HG03460 (cell line): ENCODE measurements at regions not wholly inside any gene's neighbourhood (a gene's known extent, or its start where the extent isn't known, plus 50 kb on each side); places are given as distances from the start of the nearest gene placed in this dataset.
"Not testable (repeated sequence)": the region's sequence is repeated elsewhere in the genome, so short reads cannot be mapped to it uniquely, and the experiment has no call there.

Experiments
- ATAC-seq: cut with Tn5 transposase; IDR thresholded peaks from one replicate; pipeline ENCODE4 v1.9.1; 2021; ENCODE audit not compliant: unreplicated experiment

DNA sequence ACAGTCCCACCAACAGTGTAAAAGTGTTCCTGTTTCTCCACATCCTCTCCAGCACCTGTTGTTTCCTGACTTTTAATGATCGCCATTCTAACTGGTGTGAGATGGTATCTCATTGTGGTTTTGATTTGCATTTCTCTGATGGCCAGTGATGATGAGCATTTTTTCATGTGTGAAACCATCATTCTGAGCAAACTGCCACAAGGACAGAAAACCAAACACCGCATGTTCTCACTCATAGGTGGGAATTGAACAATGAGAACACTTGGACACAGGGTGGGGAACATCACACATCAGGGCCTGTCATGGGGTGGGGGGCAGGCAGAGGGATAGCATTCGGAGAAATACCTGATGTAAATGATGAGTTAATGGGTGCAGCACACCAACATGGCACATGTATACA, 240.8 kb downstream of the FAT3 start:
- not testable (repeated sequence) for ATAC-seq

DNA sequence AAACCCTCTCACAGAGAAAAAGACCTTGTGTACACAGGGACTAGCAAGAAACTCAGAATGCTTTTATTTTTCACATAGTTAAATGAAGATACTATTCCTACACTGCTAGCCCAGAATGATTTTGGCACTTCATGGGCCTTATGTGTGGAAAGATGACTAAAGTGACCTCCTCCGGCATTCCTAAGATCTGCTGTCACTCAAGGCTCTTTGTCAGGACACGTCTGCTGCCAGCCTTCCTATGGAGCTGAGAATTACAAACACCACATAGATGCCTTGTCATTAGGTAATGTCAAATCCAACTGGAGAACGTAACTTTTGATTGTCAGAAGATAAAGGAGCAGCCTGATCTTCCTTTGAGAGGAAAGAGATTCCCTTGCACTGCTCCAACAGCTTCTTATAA, 249.1 kb downstream of the FAT3 start:
- ATAC-seq: no peak

DNA sequence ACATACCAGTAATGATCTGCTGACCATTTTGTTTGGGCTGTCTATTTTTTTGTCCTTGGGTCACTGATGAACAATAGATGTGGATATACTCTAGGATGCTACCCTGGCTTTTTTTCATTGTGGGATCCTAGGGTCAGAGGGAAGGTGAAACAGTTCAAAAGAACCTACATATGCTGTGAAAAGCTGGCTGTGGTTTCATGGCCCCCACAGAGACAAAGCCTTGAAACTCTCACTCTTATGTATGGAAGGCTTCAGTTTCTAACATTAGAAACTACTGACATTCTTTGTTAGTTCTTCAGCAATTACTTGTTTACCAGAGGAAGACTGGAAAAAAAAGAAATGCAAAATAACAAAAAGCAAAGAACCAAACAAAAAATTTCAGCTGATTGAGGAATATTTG, 250.7 kb downstream of the FAT3 start:
- ATAC-seq: no peak

GRCh38 chr11:92475819-92476218, 251.2 kb downstream of the FAT3 start:
- no peak for ATAC-seq

DNA sequence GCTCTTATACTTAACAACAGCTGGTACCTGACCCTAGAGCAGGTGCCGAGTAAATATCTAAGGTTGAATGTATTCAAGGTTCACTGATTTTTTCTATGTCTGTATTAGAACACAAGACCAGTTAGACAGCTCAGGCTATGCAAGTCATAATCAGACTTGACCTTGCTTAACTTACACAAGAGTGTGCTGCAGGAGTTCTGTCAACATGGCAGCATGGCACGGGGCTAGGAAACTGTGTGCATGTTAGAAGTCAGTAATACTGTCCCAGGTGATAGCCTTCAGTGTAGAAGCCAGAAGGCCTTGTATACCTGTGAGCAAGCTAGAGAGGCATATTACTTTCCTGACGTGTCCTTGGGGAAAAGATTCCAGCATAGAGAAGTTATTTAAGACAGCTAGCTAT, 253.1 kb downstream of the FAT3 start:
- ATAC-seq: no peak

- no peak for ATAC-seq
These were observed 255.9 kb downstream of the FAT3 start for GRCh38 chr11:92480499-92480898.

DNA sequence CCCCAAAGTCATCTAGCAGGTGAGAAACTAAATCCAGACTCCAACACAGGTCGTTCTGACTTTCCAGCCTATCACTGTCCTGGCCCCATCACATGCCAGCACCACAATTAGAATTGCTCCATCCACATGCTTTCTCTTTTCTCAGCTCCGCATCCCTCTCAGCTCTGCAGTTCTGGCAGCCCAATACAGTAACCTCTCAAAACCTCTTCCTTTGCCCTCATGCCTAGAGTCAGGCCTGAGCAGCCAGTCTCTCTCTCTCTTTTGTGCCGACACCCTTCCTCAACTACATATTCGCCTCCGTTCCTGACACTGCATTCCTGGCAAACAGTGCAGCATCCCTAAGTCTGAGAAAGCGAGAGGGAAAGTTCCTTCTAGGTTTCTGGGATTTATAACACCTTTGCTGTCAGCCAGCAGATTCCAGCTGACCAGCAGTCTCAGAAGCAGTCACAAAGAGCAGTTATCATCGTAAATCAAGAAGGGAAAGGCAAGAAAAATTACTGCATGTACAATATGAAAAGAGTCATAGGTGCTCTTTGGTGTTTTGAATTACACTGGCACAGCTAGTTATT, 258.0 kb downstream of the FAT3 start:
- ATAC-seq: no peak

- no peak for ATAC-seq
These were observed 260.0 kb downstream of the FAT3 start for GRCh38 chr11:92484570-92484969.

GRCh38 chr11:92489826-92490399, 265.3 kb downstream of the FAT3 start:
- ATAC-seq: no peak

DNA sequence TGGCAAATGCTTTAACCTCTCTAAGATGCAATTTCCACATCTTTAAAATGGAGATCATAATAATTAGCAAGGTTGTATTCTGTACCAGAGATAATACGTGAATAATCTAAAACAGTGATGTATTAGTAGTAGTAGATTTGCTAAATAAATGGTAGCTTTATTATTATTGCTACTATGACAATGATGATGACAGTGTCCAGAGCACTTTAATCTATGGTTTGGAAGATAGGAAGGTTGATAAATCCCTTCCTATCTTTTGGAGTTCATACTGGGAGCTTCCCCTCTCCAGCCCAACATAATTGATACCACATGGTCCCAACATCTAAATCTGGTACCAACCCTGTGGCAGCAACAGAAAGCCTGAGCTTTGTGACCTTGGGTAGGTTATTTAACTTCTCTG, 267.8 kb downstream of the FAT3 start:
- ATAC-seq: no peak

GRCh38 chr11:92495107-92495793, 270.6 kb downstream of the FAT3 start:
- no peak for ATAC-seq

DNA sequence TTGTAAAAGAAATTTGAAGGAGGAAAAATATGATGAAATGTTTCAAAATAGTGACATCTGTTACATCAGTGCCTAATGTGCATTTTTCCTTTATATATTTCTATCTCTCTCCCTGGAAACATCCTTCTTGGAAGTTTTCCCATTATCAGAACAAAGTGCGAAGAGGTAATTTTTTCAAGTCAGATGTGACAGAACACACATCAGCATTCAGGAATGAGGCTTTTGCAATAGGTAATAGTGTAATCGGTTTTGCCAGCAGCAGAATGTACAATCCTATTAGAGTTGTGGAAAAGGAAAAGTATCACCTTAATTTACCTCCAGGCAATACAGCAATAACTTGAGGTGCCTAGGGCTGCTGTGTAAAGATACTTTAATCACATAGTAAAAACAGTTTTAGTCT, 275.8 kb downstream of the FAT3 start:
- ATAC-seq: no peak

DNA sequence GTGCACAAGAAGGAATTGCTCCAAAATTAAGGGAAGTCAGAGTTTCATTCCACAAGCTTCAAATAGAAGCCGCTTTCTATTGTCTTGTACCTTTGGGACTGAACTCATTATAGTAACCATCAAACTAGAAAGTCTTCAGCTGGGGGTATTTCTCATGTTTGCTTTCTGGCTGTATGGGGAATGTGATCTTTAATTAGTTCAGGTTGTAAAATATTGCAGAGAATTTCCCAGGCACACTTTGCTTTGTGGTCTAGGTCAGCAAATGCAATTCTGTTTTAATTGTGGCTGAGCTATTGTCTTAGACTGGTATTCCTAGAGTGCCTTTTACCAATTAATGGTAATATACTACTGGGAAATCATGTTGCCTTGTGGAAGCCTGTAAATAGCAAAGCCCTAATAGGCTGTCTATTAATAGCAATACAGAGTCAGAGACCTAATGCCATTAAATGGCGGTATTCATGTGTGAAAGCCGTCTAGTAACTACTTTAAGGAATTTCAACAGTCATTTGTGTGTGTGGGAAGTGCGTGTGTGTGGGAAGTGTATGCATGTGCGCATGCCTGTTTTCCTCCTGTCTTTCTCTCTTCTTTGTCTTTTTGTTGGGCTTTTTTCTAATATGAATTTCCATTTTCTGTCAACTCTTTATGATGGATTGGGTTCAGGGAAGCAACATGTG, 276.6 kb downstream of the FAT3 start:
- no peak for ATAC-seq

- ATAC-seq: no peak
These were observed 279.4 kb downstream of the FAT3 start for GRCh38 chr11:92504004-92504403.

DNA sequence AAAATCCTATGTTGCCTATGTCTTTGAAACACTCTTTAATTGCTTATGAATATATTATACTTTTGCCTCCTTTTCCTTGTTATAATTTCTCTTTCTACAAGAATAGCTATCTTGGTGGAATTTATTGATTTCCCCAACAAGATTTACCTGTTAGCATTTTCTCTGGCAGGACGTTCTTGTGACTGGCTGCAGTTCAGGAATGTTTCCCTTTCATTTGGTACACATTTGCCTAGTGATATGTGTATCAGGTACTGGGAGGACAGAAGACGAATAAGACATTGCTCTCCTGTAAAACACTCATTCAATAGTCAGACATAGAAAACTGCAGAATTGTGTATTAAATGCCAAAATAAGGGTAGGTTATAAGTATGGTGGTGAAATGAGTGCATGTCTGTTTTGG, 279.9 kb downstream of the FAT3 start:
- no peak for ATAC-seq

DNA sequence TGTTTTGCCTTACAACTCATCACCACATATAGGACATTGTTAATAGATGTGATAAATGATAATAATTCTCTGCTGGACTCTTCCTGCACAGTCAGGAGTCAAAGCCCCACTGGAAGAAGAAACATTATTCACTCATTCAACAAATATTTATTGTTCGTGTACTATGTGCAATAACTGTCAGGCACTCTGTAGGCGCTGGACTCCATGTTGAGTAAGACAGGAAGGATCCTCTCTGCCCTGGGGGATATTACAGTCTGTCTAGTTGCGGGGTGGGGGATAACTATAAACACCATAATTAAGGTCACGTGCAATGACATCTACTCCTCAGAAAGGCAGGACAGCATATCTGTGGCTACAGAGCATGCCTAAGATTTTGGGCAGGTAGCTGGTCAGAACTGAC, 281.1 kb downstream of the FAT3 start:
- no peak for ATAC-seq

- no peak for ATAC-seq
These were observed 282.3 kb downstream of the FAT3 start for GRCh38 chr11:92506809-92507336.

DNA sequence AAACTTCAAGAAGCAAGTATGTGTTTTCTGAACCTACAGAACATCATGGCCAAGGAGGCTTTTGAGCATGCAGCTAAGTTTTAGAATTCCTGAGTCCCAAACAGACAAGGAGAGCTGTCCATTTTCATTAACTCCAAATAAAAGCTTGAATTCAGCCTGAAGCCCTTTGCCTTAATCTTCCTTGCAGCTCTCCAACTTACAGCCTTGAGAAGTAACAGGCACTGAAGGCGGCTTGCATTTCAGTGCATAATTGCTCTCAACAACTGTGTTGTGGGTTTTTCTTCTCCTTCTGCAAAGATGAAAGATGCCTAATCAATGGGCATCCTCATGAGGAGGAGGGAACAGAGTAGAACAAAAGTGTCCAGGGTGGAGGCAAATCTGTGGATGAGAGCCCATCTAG, 286.0 kb downstream of the FAT3 start:
- ATAC-seq: no peak

- no peak for ATAC-seq
These were observed 287.0 kb downstream of the FAT3 start for GRCh38 chr11:92511522-92512203.

- ATAC-seq: no peak
These were observed 287.6 kb downstream of the FAT3 start for GRCh38 chr11:92512204-92512569.

DNA sequence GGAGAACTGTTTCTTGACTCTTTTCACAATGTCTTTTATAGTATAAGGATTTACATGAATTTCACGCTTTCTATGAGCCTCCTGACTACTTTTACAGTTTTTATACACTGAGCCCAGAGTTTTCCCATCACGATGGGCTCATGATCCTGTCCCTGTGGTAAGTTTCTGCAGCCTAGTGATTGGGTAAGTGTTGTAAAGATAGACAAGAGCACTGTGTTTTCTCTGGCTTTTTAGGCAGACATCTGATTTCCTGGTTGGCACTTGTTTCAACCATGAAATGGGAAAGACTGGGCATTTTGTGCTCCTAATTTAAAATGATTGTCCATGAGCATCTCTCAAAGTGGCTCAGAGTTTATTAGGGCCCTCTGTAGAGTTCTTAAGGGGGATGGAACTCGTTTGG, 299.0 kb downstream of the FAT3 start:
- no peak for ATAC-seq
